Mesendoderm (in vitro differentiated cells): ENCODE measurements at regions not wholly inside any gene's neighbourhood (a gene's known extent, or its start where the extent isn't known, plus 50 kb on each side); places are given as distances from the start of the nearest gene placed in this dataset.
"Not testable (repeated sequence)": the region's sequence is repeated elsewhere in the genome, so short reads cannot be mapped to it uniquely, and the experiment has no call there.

Experiments used
- DNase-seq: peaks from one replicate; pipeline ENCODE4 v3.0.0; 2013
- H2AK5ac ChIP-seq: 2 replicates; pipeline ENCODE4 v1.6.1; 2013; ENCODE audit warnings: low read length, inconsistent platforms
- H2BK120ac ChIP-seq: 2 replicates; pipeline ENCODE4 v1.6.1; 2013; ENCODE audit warnings: low read depth, mild to moderate bottlenecking, low read length, moderate library complexity, mixed read lengths
- H2BK15ac ChIP-seq: replicated peaks from 2 replicates; pipeline ENCODE4 v1.6.1; 2013; ENCODE audit warnings: low read depth, mild to moderate bottlenecking, moderate library complexity
- H2BK5ac ChIP-seq: 2 replicates; pipeline ENCODE4 v1.6.1; 2013; ENCODE audit warnings: low read length, inconsistent platforms
- H3K18ac ChIP-seq: 2 replicates; pipeline ENCODE4 v1.6.1; 2013; ENCODE audit warnings: mild to moderate bottlenecking, low read length, mixed read lengths
- H3K23ac ChIP-seq: one replicate; pipeline ENCODE4 v1.6.1; 2013; ENCODE audit warnings: low read length
- H3K27ac ChIP-seq: 2 replicates; pipeline ENCODE4 v1.5.1; 2013; ENCODE audit warnings: low read depth, mild to moderate bottlenecking, inconsistent platforms, low read length, moderate library complexity
- H3K27me3 ChIP-seq: 2 replicates; pipeline ENCODE4 v1.6.1; 2013; ENCODE audit warnings: low read length, control low read depth, mild to moderate bottlenecking, inconsistent platforms; ENCODE audit not compliant: insufficient read depth, poor library complexity
- H3K36me3 ChIP-seq: 2 replicates; pipeline ENCODE4 v1.6.1; 2013; ENCODE audit warnings: low read length, inconsistent platforms; ENCODE audit not compliant: control insufficient read depth, insufficient read depth
- H3K4ac ChIP-seq: one replicate; pipeline ENCODE4 v1.6.1; 2013; ENCODE audit warnings: low read depth, mild to moderate bottlenecking, low read length, moderate library complexity
- H3K4me1 ChIP-seq: 2 replicates; pipeline ENCODE4 v1.6.1; 2013; ENCODE audit warnings: low read depth, low read length, inconsistent platforms; ENCODE audit not compliant: control insufficient read depth
- H3K4me2 ChIP-seq: 2 replicates; pipeline ENCODE4 v1.6.1; 2013; ENCODE audit warnings: low read length
- H3K4me3 ChIP-seq: 2 replicates; pipeline ENCODE4 v1.5.1; 2013; ENCODE audit warnings: mild to moderate bottlenecking, low read length
- H3K56ac ChIP-seq: one replicate; pipeline ENCODE4 v1.6.1; 2013; ENCODE audit warnings: low read length
- H3K79me1 ChIP-seq: 2 replicates; pipeline ENCODE4 v1.6.1; 2013; ENCODE audit warnings: low read length, inconsistent platforms
- H3K79me2 ChIP-seq: 2 replicates; pipeline ENCODE4 v1.6.1; 2013; ENCODE audit warnings: mild to moderate bottlenecking, low read length; ENCODE audit not compliant: control insufficient read depth, insufficient read depth
- H3K9ac ChIP-seq: 2 replicates; pipeline ENCODE4 v1.6.1; 2013; ENCODE audit warnings: low read length, inconsistent platforms
- H4K5ac ChIP-seq: one replicate; pipeline ENCODE4 v1.6.1; 2013; ENCODE audit warnings: low read length
- H4K8ac ChIP-seq: one replicate; pipeline ENCODE4 v1.6.1; 2013; ENCODE audit warnings: low read depth, mild to moderate bottlenecking, control low read depth, low read length, moderate library complexity
- WGBS: extraction: QIAGEN DNeasy Blood & Tissue Kit; methylation state at CpG from one replicate; pipeline ENCODE4 v1.1.7; 2013; ENCODE audit warnings: low lambda C conversion rate, missing lambda C conversion rate; ENCODE audit not compliant: insufficient coverage; ENCODE audit errors: extremely low coverage; 5-methylcytosine and 5-hydroxymethylcytosine counted together

GRCh38 chr7:81298951-81299666, 380.3 kb upstream of the SEMA3C start:
- no peak overlapping the region for H2BK120ac ChIP-seq
- H3K4me1 ChIP-seq = no peaks in the 10 kb centered on the region
- no peaks in the 10 kb centered on the region for H3K79me2 ChIP-seq
- H4K5ac ChIP-seq = no peak overlapping the region
- no peak overlapping the region for H3K23ac ChIP-seq
- no peak overlapping the region for H3K27ac ChIP-seq
- no peak overlapping the region for H3K4me3 ChIP-seq
- no peak overlapping the region for H4K8ac ChIP-seq
- H3K9ac ChIP-seq = no peak overlapping the region
- H3K36me3 ChIP-seq = no peaks in the 10 kb centered on the region
- H3K4me2 ChIP-seq = no peak overlapping the region
- H3K27me3 ChIP-seq = no peaks in the 10 kb centered on the region
- no peak for DNase-seq
- no peaks in the 10 kb centered on the region for H3K79me1 ChIP-seq
- no CpG with 5 or more reads among the region's 5 CpGs for WGBS
- no peak overlapping the region for H2BK15ac ChIP-seq
- H3K18ac ChIP-seq = no peak overlapping the region
- no peak overlapping the region for H2AK5ac ChIP-seq
- H2BK5ac ChIP-seq = no peak overlapping the region
- H3K4ac ChIP-seq = no peak overlapping the region
- H3K56ac ChIP-seq = no peak overlapping the region

- no peaks in the 10 kb centered on the region for H3K79me2 ChIP-seq
- no peak overlapping the region for H3K27ac ChIP-seq
- H3K9ac ChIP-seq = no peak overlapping the region
- H3K23ac ChIP-seq = no peak overlapping the region
- WGBS = no CpG with 5 or more reads among the region's 2 CpGs
- H3K36me3 ChIP-seq = no peaks in the 10 kb centered on the region
- no peak overlapping the region for H4K5ac ChIP-seq
- H3K4ac ChIP-seq = no peak overlapping the region
- no peak overlapping the region for H2BK15ac ChIP-seq
- DNase-seq = no peak
- no peaks in the 10 kb centered on the region for H3K27me3 ChIP-seq
- H3K4me2 ChIP-seq = no peak overlapping the region
- no peak overlapping the region for H3K4me3 ChIP-seq
- no peak overlapping the region for H3K56ac ChIP-seq
- H3K18ac ChIP-seq = no peak overlapping the region
- no peak overlapping the region for H2AK5ac ChIP-seq
- no peak overlapping the region for H2BK5ac ChIP-seq
- H3K4me1 ChIP-seq = no peaks in the 10 kb centered on the region
- H2BK120ac ChIP-seq = no peak overlapping the region
- H4K8ac ChIP-seq = no peak overlapping the region
- H3K79me1 ChIP-seq = no peaks in the 10 kb centered on the region
These were observed 378.5 kb upstream of the SEMA3C start for GRCh38 chr7:81297317-81297716.

GRCh38 chr7:81296726-81297125, 377.9 kb upstream of the SEMA3C start:
- Histone ChIP-seq H3K56ac (no peak overlapping the region), H2BK120ac (no peak overlapping the region), H4K8ac (no peak overlapping the region), H3K4me3 (no peak overlapping the region), H3K23ac (no peak overlapping the region), H3K18ac (no peak overlapping the region), H3K79me2 (no peaks in the 10 kb centered on the region), H4K5ac (no peak overlapping the region), H3K79me1 (no peaks in the 10 kb centered on the region), H2AK5ac (no peak overlapping the region), H3K36me3 (no peaks in the 10 kb centered on the region), H3K27me3 (no peaks in the 10 kb centered on the region), H2BK5ac (no peak overlapping the region), H3K4me1 (no peaks in the 10 kb centered on the region), H3K9ac (no peak overlapping the region), H2BK15ac (no peak overlapping the region), H3K27ac (no peak overlapping the region), H3K4me2 (no peak overlapping the region), H3K4ac (no peak overlapping the region)
- WGBS = no CpG with 5 or more reads among the region's 2 CpGs
- no peak for DNase-seq

GRCh38 chr7:81294897-81295515, 376.2 kb upstream of the SEMA3C start:
- Histone ChIP-seq H3K4me2 (no peak overlapping the region), H3K4ac (no peak overlapping the region), H2BK15ac (no peak overlapping the region), H3K56ac (no peak overlapping the region), H3K27ac (no peak overlapping the region), H2BK5ac (no peak overlapping the region), H3K4me3 (no peak overlapping the region), H2BK120ac (no peak overlapping the region), H3K79me2 (no peaks in the 10 kb centered on the region), H4K5ac (no peak overlapping the region), H3K23ac (no peak overlapping the region), H3K4me1 (no peaks in the 10 kb centered on the region), H3K79me1 (no peaks in the 10 kb centered on the region), H3K18ac (no peak overlapping the region), H2AK5ac (no peak overlapping the region), H3K36me3 (no peaks in the 10 kb centered on the region), H4K8ac (no peak overlapping the region), H3K27me3 (no peaks in the 10 kb centered on the region), H3K9ac (no peak overlapping the region)
- no CpG with 5 or more reads among the region's 12 CpGs for WGBS
- no peak for DNase-seq

- Histone ChIP-seq H3K36me3 (no peaks in the 10 kb centered on the region), H2BK120ac (no peak overlapping the region), H3K9ac (no peak overlapping the region), H3K4ac (no peak overlapping the region), H3K56ac (no peak overlapping the region), H3K79me2 (no peaks in the 10 kb centered on the region), H3K23ac (no peak overlapping the region), H3K4me1 (no peaks in the 10 kb centered on the region), H3K4me2 (no peak overlapping the region), H3K79me1 (no peaks in the 10 kb centered on the region), H2AK5ac (no peak overlapping the region), H3K27ac (no peak overlapping the region), H3K27me3 (no peaks in the 10 kb centered on the region), H2BK15ac (no peak overlapping the region), H2BK5ac (no peak overlapping the region), H3K18ac (no peak overlapping the region), H3K4me3 (no peak overlapping the region), H4K8ac (no peak overlapping the region), H4K5ac (no peak overlapping the region)
- no peak for DNase-seq
- no CpG with 5 or more reads among the region's 1 CpG for WGBS
These were observed 375.0 kb upstream of the SEMA3C start for GRCh38 chr7:81293806-81294205.

- not testable (repeated sequence) for H2BK5ac ChIP-seq, H4K8ac ChIP-seq, H3K4ac ChIP-seq, H3K79me2 ChIP-seq, H3K4me2 ChIP-seq, H3K18ac ChIP-seq, H3K79me1 ChIP-seq, H3K27ac ChIP-seq, H4K5ac ChIP-seq, H2BK120ac ChIP-seq, H3K56ac ChIP-seq, H3K36me3 ChIP-seq, DNase-seq, H3K4me3 ChIP-seq, H3K23ac ChIP-seq, H3K27me3 ChIP-seq, H2BK15ac ChIP-seq, H3K9ac ChIP-seq, H2AK5ac ChIP-seq, H3K4me1 ChIP-seq
- no CpG with 5 or more reads among the region's 4 CpGs for WGBS
These were observed 367.9 kb upstream of the SEMA3C start for GRCh38 chr7:81286754-81287153.
